ENCODE measurements at regions not wholly inside any gene's neighbourhood (a gene's known extent, or its start where the extent isn't known, plus 50 kb on each side); places are given as distances from the start of the nearest gene placed in this dataset.
"Not testable (repeated sequence)": the region's sequence is repeated elsewhere in the genome, so short reads cannot be mapped to it uniquely, and the experiment has no call there.

GRCh38 chr2:8611246-8611645 is 70.6 kb upstream of the ID2 start:
- TF ChIP-seq, protein P1, sequence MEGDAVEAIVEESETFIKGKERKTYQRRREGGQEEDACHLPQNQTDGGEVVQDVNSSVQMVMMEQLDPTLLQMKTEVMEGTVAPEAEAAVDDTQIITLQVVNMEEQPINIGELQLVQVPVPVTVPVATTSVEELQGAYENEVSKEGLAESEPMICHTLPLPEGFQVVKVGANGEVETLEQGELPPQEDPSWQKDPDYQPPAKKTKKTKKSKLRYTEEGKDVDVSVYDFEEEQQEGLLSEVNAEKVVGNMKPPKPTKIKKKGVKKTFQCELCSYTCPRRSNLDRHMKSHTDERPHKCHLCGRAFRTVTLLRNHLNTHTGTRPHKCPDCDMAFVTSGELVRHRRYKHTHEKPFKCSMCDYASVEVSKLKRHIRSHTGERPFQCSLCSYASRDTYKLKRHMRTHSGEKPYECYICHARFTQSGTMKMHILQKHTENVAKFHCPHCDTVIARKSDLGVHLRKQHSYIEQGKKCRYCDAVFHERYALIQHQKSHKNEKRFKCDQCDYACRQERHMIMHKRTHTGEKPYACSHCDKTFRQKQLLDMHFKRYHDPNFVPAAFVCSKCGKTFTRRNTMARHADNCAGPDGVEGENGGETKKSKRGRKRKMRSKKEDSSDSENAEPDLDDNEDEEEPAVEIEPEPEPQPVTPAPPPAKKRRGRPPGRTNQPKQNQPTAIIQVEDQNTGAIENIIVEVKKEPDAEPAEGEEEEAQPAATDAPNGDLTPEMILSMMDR (IDR thresholded peaks at IDR 0.05): no peak
- TF ChIP-seq POLR2A (IDR thresholded peaks at IDR 0.05) (no peak), POLR2AphosphoS5 (IDR thresholded peaks at IDR 0.05) (no peak), EP300 (IDR thresholded peaks at IDR 0.05) (no peak)
- Histone ChIP-seq H3K27ac (no peak overlapping the region), H3K4me3 (no peak overlapping the region), H3K36me3 (no peaks in the 10 kb centered on the region), H3K27me3 (no peaks in the 10 kb centered on the region), H3K4me1 (no peaks in the 10 kb centered on the region), H3K9me3 (no peaks in the 10 kb centered on the region)
- intact Hi-C loops (cut with DNase I; ENCODE audit: low total_unique reads): no loop called here
- WGBS, 5 donors: 90 to 100% (median 96%) methylated on average over 7 of the region's 7 CpGs
- no peak for DNase-seq

DNA sequence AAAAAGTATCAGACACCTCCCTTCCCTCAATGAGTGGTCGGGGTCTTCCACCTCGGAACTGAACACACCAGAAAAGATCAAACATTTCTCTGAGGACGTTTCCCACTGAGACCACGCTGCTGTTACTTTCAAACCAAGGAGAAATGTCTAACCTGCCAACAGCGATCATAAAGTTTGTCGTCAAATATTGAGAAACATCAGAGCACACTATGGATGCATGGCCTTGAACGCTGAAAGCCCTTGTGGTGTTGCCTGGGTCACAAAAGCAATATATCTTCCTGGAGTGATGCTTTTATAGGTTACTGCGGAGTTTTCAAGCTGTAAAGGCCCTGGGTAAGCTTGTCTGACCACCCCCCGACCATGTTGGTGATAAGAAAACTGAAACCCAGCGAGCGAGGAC is 70.2 kb upstream of the ID2 start:
- TF ChIP-seq EP300 (IDR thresholded peaks at IDR 0.05): no peak
- TF ChIP-seq POLR2AphosphoS5 (IDR thresholded peaks at IDR 0.05): no peak
- TF ChIP-seq POLR2A (IDR thresholded peaks at IDR 0.05): no peak
- TF ChIP-seq, protein P1 (IDR thresholded peaks at IDR 0.05): no peak
- no peak for DNase-seq
- 84 to 92% (median 91%) methylated on average over 11 of the region's 11 CpGs for WGBS, 5 donors
- Histone ChIP-seq H3K27me3 (no peaks in the 10 kb centered on the region), H3K4me3 (no peak overlapping the region), H3K36me3 (no peaks in the 10 kb centered on the region), H3K4me1 (no peaks in the 10 kb centered on the region), H3K9me3 (no peaks in the 10 kb centered on the region), H3K27ac (no peak overlapping the region)
- intact Hi-C loops (cut with DNase I; ENCODE audit: low total_unique reads): no loop called here

DNA sequence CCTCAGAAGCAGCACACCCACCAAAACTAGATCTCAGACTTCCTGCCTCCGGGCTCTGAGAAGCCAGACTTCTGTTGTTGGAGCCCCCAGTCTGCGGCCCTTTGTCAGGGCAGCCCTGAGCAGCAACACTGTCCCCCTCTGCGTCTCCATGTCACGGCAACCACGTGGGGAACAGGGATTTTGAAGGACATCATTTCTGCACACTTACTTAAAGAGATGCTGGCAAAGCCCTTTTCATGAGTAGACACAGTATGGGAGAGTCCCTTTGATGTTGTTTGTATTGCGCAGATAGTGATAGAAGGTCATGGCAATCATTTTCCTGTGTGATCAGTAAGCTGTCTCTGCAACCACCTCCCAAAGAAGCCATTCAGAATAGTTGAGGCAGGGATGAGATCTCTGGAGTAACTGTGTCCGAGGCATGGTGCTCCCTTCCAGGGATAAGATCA is 69.1 kb upstream of the ID2 start:
- no peaks in the 10 kb centered on the region for H3K9me3 ChIP-seq
- no peak for DNase-seq
- no peak overlapping the region for H3K4me3 ChIP-seq
- no peak overlapping the region for H3K27ac ChIP-seq
- H3K27me3 ChIP-seq: no peaks in the 10 kb centered on the region
- no peaks in the 10 kb centered on the region for H3K4me1 ChIP-seq
- no peaks in the 10 kb centered on the region for H3K36me3 ChIP-seq
- TF ChIP-seq, protein P1 (IDR thresholded peaks at IDR 0.05): no peak
- TF ChIP-seq EP300 (IDR thresholded peaks at IDR 0.05) (no peak), POLR2AphosphoS5 (IDR thresholded peaks at IDR 0.05) (no peak), POLR2A (IDR thresholded peaks at IDR 0.05) (no peak)
- intact Hi-C loops (cut with DNase I; ENCODE audit: low total_unique reads): no loop called here
- WGBS, 5 donors: 81 to 87% (median 86%) methylated on average over 7 of the region's 7 CpGs

GRCh38 chr2:8613207-8613999 is 68.5 kb upstream of the ID2 start:
- DNase-seq; H3K9me3 ChIP-seq; H3K36me3 ChIP-seq; H3K27ac ChIP-seq; intact Hi-C loops (cut with DNase I; ENCODE audit: low total_unique reads); H3K27me3 ChIP-seq; H3K4me3 ChIP-seq; H3K4me1 ChIP-seq: not testable (repeated sequence)
- WGBS, 5 donors: 95 to 100% (median 97%) methylated on average over 8 of the region's 8 CpGs

GRCh38 chr2:8614646-8615045 is 67.2 kb upstream of the ID2 start:
- no peaks in the 10 kb centered on the region for H3K27me3 ChIP-seq
- H3K27ac ChIP-seq: no peak overlapping the region
- H3K9me3 ChIP-seq: no peaks in the 10 kb centered on the region
- intact Hi-C loops (cut with DNase I; ENCODE audit: low total_unique reads): no loop called here
- 73 to 98% (median 94%) methylated on average over 4 of the region's 4 CpGs for WGBS, 5 donors
- no peak for TF ChIP-seq EP300 (IDR thresholded peaks at IDR 0.05)
- TF ChIP-seq POLR2A (IDR thresholded peaks at IDR 0.05): no peak
- TF ChIP-seq, protein P1 (IDR thresholded peaks at IDR 0.05): no peak
- TF ChIP-seq POLR2AphosphoS5 (IDR thresholded peaks at IDR 0.05): no peak
- H3K4me1 ChIP-seq: no peaks in the 10 kb centered on the region
- H3K36me3 ChIP-seq: no peaks in the 10 kb centered on the region
- DNase-seq: no peak
- no peak overlapping the region for H3K4me3 ChIP-seq
